Bronchial epithelial cell (primary cell): ENCODE measurements at regions not wholly inside any gene's neighbourhood (a gene's known extent, or its start where the extent isn't known, plus 50 kb on each side); places are given as distances from the start of the nearest gene placed in this dataset.

Experiments
- DNase-seq: peaks from one replicate; pipeline ENCODE4 v3.0.0-alpha.2; 2010; ENCODE audit warnings: low read depth
- FAIRE-seq: peaks from 2 replicates; lab custom pipeline; 2011; peaks lifted over from hg19 to GRCh38; lab: Jason Lieb, UNC
- H3K27me3 ChIP-seq: 2 replicates; pipeline ENCODE4 v1.5.1; 2011; ENCODE audit warnings: low read length; ENCODE audit not compliant: control insufficient read depth, insufficient read depth
- H3K36me3 ChIP-seq: 2 replicates; pipeline ENCODE4 v1.5.1; 2011; ENCODE audit warnings: low read length; ENCODE audit not compliant: control insufficient read depth, insufficient read depth
- H3K4me3 ChIP-seq: 2 replicates; pipeline ENCODE4 v1.5.1; 2011; ENCODE audit warnings: mild to moderate bottlenecking, low read depth, low read length, control low read depth
- TF ChIP-seq, protein P1 (sequence below): IDR thresholded peaks from 2 replicates; pipeline ENCODE4 v1.5.1; 2011; ENCODE audit warnings: mild to moderate bottlenecking, moderate library complexity, low read length, control low read depth, inconsistent platforms; ENCODE audit not compliant: insufficient read depth, severe bottlenecking

DNA sequence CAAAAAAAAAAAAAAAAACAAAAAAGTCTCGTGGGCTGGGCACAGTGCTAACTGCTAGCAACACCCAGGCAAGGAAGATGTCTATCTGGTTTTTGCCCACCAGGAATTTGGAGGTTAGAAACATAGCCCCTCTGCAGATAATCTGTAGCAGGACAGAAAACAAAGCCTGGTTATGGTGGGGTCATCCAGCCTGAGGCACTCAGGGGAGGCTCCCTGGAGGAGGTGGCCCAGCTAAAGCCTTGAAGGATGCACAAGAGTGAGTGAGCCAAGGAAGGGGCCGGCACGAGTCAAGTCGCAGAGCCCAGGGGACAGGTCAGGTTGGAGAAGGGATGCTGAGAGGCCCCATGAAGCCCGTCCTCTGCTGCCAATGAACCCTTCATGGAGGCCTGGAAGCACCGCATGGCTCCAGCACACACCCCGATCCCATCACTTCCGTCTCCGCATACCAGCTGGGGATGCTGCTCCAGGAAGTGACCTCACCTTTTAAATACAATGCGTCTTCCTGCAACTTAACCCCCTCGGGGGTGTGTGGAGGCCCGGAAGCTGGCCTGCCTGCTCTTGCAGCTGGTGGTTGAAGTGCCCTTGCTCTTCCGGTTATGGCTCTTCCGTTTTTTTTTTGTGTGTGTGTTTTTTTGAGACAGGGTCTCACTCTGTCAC, 86.5 kb downstream of the ENGASE start:
- no peak overlapping the region for H3K4me3 ChIP-seq
- H3K27me3 ChIP-seq: no peaks in the 10 kb centered on the region
- no peaks in the 10 kb centered on the region for H3K36me3 ChIP-seq
- FAIRE-seq: no peak
- peak; percentile 31 for DNase-seq
- TF ChIP-seq, protein P1, sequence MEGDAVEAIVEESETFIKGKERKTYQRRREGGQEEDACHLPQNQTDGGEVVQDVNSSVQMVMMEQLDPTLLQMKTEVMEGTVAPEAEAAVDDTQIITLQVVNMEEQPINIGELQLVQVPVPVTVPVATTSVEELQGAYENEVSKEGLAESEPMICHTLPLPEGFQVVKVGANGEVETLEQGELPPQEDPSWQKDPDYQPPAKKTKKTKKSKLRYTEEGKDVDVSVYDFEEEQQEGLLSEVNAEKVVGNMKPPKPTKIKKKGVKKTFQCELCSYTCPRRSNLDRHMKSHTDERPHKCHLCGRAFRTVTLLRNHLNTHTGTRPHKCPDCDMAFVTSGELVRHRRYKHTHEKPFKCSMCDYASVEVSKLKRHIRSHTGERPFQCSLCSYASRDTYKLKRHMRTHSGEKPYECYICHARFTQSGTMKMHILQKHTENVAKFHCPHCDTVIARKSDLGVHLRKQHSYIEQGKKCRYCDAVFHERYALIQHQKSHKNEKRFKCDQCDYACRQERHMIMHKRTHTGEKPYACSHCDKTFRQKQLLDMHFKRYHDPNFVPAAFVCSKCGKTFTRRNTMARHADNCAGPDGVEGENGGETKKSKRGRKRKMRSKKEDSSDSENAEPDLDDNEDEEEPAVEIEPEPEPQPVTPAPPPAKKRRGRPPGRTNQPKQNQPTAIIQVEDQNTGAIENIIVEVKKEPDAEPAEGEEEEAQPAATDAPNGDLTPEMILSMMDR: no peak

DNA sequence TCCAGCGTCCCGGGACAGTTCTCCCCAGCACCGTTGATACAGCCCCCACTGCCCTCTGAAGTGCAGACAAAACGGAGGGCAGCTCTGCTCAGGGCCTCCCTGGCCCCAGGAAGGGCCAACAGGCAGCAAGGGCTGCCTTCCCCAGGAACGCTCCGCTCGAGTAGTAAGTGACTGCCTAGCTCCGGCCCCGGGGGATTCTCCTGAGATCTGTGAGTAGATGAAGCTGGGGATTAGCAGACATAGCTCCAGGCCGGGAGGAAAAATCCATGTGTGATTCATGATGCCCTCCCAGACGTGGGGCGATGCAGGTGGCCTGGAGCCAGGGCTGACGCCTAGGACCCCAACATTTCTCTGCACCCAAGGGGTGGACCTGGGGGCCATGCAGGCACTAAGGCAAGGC, 85.3 kb downstream of the ENGASE start:
- no peaks in the 10 kb centered on the region for H3K27me3 ChIP-seq
- FAIRE-seq: no peak
- DNase-seq: no peak
- no peaks in the 10 kb centered on the region for H3K36me3 ChIP-seq
- TF ChIP-seq, protein P1: no peak
- H3K4me3 ChIP-seq: no peak overlapping the region

GRCh38 chr17:79159471-79159870, 84.8 kb downstream of the ENGASE start:
- FAIRE-seq (no peak), DNase-seq (no peak)
- Histone ChIP-seq H3K27me3 (no peaks in the 10 kb centered on the region), H3K36me3 (no peaks in the 10 kb centered on the region), H3K4me3 (no peak overlapping the region)
- TF ChIP-seq, protein P1: no peak

DNA sequence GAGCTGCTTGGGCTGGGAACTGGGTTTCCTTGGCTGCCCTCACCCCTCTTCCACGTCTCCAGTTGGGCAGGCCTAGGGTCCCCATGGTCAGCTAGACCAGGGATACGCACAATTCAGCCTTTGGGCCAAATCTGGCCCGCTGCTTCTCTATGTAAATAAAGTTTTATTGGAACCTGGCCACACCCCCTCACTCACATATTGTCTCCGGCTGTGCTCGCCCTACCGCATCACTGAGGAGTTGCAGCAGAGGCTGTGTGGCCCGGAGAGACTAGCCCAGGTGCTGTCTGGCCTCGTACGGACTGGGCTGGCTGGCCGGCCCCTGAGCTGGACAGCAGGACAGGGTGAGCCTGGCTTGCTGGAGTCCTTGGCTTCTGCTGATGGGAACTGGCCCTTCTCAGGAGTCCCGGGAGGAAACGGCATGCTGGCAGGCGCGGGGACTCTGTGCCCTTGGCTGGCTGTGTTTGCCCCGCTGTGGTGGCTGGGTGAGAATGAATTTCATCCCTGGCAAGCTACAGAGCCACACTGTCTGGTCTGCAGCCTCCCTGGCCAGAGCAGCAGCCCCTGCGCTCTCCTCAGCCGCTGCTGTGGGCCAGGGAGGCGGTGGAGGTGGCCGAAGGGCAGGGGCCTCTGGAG, 82.0 kb downstream of the ENGASE start:
- FAIRE-seq (no peak), DNase-seq (no peak)
- H3K36me3 ChIP-seq: no peaks in the 10 kb centered on the region
- H3K27me3 ChIP-seq: peaks cover 2% of the 10 kb centered on the region
- TF ChIP-seq, protein P1: no peak
- no peak overlapping the region for H3K4me3 ChIP-seq

DNA sequence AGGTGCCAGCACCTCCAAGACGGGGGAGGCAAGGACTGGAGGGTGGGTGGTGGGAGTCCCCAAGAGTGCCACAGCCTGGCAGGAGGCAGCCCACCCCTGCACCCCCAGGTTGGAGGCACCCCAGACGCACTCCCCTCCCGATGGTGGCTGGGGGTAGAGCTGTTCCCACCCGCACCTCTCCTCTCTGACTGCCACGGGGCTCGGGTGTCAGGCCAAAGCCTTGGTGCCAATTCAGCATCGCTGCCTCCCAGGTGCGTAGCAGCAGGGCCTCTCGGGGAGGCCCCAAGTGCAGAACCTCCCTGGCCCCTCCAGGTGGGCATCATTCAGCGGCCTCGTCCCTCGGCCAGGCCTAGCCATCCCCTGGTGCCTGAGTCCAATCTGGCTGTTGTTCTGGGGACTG, 81.1 kb downstream of the ENGASE start:
- TF ChIP-seq, protein P1: no peak
- H3K36me3 ChIP-seq: no peaks in the 10 kb centered on the region
- DNase-seq: no peak
- no peak overlapping the region for H3K4me3 ChIP-seq
- H3K27me3 ChIP-seq: peaks cover 2% of the 10 kb centered on the region
- no peak for FAIRE-seq
